ENCODE measurements at regions not wholly inside any gene's neighbourhood (a gene's known extent, or its start where the extent isn't known, plus 50 kb on each side); places are given as distances from the start of the nearest gene placed in this dataset.

- TF ChIP-seq, protein P1, sequence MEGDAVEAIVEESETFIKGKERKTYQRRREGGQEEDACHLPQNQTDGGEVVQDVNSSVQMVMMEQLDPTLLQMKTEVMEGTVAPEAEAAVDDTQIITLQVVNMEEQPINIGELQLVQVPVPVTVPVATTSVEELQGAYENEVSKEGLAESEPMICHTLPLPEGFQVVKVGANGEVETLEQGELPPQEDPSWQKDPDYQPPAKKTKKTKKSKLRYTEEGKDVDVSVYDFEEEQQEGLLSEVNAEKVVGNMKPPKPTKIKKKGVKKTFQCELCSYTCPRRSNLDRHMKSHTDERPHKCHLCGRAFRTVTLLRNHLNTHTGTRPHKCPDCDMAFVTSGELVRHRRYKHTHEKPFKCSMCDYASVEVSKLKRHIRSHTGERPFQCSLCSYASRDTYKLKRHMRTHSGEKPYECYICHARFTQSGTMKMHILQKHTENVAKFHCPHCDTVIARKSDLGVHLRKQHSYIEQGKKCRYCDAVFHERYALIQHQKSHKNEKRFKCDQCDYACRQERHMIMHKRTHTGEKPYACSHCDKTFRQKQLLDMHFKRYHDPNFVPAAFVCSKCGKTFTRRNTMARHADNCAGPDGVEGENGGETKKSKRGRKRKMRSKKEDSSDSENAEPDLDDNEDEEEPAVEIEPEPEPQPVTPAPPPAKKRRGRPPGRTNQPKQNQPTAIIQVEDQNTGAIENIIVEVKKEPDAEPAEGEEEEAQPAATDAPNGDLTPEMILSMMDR (IDR thresholded peaks at IDR 0.05): no peak
- TF ChIP-seq POLR2A (IDR thresholded peaks at IDR 0.05) (no peak), EP300 (IDR thresholded peaks at IDR 0.05) (no peak)
Measured at GRCh38 chr2:155350783-155351580, 652.5 kb downstream of the KCNJ3 start.

Measured in sigmoid colon (tissue), 4 donors.